Type B pancreatic cell (in vitro differentiated cells): ENCODE measurements at regions not wholly inside any gene's neighbourhood (a gene's known extent, or its start where the extent isn't known, plus 50 kb on each side); places are given as distances from the start of the nearest gene placed in this dataset.

ENCODE experiments used
- DNase-seq: peaks from one replicate; pipeline ENCODE4 v3.0.0; 2021; ENCODE audit warnings: mixed read lengths; ENCODE audit not compliant: unreplicated experiment; ENCODE audit errors: extremely low spot score
- H3K27ac Mint-ChIP-seq: 2 replicates; pipeline ENCODE4 v1.8.0; 2021; ENCODE audit warnings: mild to moderate bottlenecking, mixed read lengths
- H3K27me3 Mint-ChIP-seq: 2 replicates; pipeline ENCODE4 v1.8.0; 2021; ENCODE audit warnings: mixed read lengths
- H3K36me3 Mint-ChIP-seq: 2 replicates; pipeline ENCODE4 v1.8.0; 2021; ENCODE audit warnings: mixed read lengths
- H3K4me1 Mint-ChIP-seq: one replicate; pipeline ENCODE4 v1.8.0; 2021; ENCODE audit warnings: mixed read lengths; ENCODE audit not compliant: unreplicated experiment
- H3K4me3 Mint-ChIP-seq: 2 replicates; pipeline ENCODE4 v1.8.0; 2021; ENCODE audit warnings: mild to moderate bottlenecking, mixed read lengths
- H3K9me3 Mint-ChIP-seq: 2 replicates; pipeline ENCODE4 v1.8.0; 2021; ENCODE audit warnings: mixed read lengths
- TF ChIP-seq, protein P1 (sequence below): fragments of 200-600 bp; sonication (generic); conservative IDR thresholded peaks from 2 replicates; pipeline ENCODE4 v1.5.0; 2021; ENCODE audit warnings: antibody characterized with exemption, mild to moderate bottlenecking

DNA sequence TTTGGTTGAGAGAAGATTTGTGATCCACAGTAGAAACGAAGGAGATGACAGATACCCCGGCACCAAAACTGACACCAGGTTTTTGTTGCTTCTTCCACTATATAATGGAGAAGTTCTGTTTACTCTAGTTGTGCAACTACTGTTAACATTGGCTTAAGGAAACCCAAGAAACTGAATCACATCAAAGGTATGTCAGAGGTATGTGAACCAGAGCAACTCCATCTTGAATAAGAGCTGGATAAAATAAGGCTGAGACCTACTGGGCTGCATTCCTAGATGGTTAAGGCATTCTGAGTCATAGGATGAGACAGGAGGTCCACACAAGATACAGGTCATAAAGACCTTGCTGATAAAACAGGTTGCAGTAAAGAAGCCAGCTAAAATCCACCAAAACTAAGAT is 173.7 kb upstream of the CAMK1G start:
- Mint-ChIP-seq H3K36me3 (no peaks in the 10 kb centered on the region), H3K27me3 (no peaks in the 10 kb centered on the region), H3K4me1 (peaks cover 22% of the 10 kb centered on the region), H3K9me3 (no peaks in the 10 kb centered on the region), H3K4me3 (no peak overlapping the region), H3K27ac (peak overlapping the region; percentile 83)
- no peak for DNase-seq
- TF ChIP-seq, protein P1, sequence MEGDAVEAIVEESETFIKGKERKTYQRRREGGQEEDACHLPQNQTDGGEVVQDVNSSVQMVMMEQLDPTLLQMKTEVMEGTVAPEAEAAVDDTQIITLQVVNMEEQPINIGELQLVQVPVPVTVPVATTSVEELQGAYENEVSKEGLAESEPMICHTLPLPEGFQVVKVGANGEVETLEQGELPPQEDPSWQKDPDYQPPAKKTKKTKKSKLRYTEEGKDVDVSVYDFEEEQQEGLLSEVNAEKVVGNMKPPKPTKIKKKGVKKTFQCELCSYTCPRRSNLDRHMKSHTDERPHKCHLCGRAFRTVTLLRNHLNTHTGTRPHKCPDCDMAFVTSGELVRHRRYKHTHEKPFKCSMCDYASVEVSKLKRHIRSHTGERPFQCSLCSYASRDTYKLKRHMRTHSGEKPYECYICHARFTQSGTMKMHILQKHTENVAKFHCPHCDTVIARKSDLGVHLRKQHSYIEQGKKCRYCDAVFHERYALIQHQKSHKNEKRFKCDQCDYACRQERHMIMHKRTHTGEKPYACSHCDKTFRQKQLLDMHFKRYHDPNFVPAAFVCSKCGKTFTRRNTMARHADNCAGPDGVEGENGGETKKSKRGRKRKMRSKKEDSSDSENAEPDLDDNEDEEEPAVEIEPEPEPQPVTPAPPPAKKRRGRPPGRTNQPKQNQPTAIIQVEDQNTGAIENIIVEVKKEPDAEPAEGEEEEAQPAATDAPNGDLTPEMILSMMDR: no peak

DNA sequence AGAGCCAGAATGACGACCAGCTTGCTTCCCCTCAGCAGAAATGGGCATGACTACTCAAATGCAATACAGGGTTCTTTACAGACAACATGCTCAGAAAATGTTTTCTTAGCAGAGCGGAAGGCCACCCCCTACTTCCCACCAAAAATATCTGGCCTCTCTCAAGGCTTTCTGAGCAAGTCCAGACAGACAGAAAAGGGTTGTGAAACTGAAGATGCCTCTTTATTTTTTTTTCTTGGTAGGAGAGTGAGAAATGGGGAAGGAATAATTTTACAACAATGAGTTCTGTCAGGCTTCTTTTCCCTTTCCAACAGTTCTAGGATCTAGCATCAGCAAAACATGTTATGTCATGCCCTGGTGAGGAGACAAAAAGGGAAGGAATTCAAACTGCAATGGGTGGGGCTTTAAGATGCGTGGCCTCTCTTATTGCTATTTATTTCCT is 172.0 kb upstream of the CAMK1G start:
- peaks cover 16% of the 10 kb centered on the region for H3K4me1 Mint-ChIP-seq
- no peaks in the 10 kb centered on the region for H3K27me3 Mint-ChIP-seq
- no peak for DNase-seq
- H3K9me3 Mint-ChIP-seq: peaks cover 4% of the 10 kb centered on the region
- peak overlapping the region; percentile 53 for H3K4me3 Mint-ChIP-seq
- no peaks in the 10 kb centered on the region for H3K36me3 Mint-ChIP-seq
- peak overlapping the region; percentile 75 for H3K27ac Mint-ChIP-seq
- TF ChIP-seq, protein P1: no peak

DNA sequence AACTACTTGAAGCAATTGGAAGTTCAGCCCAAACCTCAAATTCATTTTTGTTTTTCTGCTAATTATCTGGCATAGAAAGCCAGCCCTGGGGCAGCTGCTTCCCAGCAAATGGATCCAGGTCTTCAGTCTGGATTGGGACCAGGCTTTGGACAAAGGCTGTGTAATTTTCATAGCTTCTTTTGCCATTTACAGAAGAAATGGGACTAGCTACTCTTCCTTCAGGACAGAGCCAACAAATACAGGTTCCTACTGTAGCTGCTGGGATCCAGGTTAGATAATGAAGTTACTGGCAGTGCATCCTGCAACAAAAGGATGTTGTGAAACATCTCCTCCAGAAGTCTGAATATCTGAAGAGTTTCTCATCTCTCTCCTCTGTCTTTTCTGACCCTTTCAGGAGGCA is 171.5 kb upstream of the CAMK1G start:
- H3K27ac Mint-ChIP-seq: peak overlapping the region; percentile 75
- H3K27me3 Mint-ChIP-seq: no peaks in the 10 kb centered on the region

DNA sequence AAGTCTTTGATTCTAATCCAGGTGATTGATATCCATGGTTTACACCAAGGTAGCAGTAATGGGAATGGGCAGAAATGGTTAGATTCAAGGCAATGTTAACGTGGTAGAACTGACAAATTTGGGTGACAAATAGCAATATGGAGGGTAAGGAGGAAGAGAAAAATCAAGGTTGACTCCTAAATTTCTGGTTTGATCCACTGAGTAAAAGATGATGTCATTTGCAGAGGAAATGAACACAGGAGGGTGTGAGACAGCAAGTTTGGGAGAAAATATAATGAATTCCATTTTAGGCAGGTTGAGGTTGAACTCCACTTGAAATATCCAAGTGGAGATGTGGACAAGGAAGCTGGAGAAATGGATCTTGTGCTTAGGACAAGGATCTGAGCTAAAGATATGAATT is 170.9 kb upstream of the CAMK1G start:
- H3K4me1 Mint-ChIP-seq: peaks cover 16% of the 10 kb centered on the region
- no peaks in the 10 kb centered on the region for H3K27me3 Mint-ChIP-seq
- DNase-seq: no peak
- TF ChIP-seq, protein P1: no peak
- no peak overlapping the region for H3K4me3 Mint-ChIP-seq
- no peak overlapping the region for H3K27ac Mint-ChIP-seq
- H3K36me3 Mint-ChIP-seq: no peaks in the 10 kb centered on the region
- peaks cover 4% of the 10 kb centered on the region for H3K9me3 Mint-ChIP-seq

More for the DNA sequence above, 171.5 kb upstream of the CAMK1G start:
- peaks cover 4% of the 10 kb centered on the region for H3K9me3 Mint-ChIP-seq
- H3K36me3 Mint-ChIP-seq: no peaks in the 10 kb centered on the region
- TF ChIP-seq, protein P1: no peak
- H3K4me3 Mint-ChIP-seq: peak overlapping the region; percentile 53
- peaks cover 16% of the 10 kb centered on the region for H3K4me1 Mint-ChIP-seq
- DNase-seq: no peak

DNA sequence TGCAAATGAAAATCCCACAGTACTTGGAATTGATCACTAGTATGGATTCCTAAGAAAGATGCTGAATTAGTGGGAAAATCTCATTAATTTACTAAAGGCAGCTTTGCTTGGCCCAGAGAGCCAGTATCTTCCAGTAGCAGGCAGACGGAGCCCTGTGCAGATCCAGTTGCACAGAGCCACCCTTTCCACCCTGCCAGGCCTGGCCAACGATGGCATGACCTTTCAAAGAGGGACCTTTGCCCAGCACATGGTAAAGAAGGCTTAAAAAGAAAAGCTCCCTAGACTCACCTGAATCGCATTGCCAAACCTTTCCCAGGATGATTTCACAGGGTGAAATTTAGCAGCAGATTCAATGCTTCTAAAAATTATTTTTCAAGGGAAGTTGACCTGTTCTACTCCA is 170.5 kb upstream of the CAMK1G start:
- Mint-ChIP-seq H3K27ac (no peak overlapping the region), H3K9me3 (peaks cover 4% of the 10 kb centered on the region), H3K27me3 (no peaks in the 10 kb centered on the region), H3K36me3 (no peaks in the 10 kb centered on the region), H3K4me1 (peaks cover 16% of the 10 kb centered on the region), H3K4me3 (no peak overlapping the region)
- no peak for DNase-seq
- TF ChIP-seq, protein P1: no peak

DNA sequence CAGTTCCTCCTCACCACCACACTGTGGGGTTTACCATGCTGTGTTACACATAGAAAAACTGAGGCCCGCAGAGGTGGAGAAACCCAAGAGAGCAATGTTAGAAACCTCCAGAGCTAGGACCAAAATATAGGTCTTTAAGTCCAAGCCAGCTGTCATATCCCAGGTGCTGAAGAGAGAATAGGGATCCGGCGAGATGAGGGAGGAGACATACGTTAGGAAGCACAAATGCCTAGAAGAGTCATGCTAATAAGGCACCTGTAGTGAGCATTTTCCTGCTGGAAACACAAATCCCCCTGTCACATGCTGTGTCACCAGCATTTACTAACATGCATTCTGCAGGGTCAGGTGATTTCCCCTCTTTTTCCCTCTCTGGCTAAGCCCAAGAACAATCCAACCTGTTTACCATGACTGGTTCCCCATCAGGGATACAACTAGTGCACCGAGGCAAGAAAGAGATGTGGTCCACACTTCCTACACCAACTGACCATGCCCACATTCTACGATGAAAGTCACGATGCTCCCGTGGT is 168.6 kb upstream of the CAMK1G start:
- Mint-ChIP-seq H3K27ac (no peak overlapping the region), H3K36me3 (no peaks in the 10 kb centered on the region), H3K4me1 (peaks cover 16% of the 10 kb centered on the region), H3K4me3 (no peak overlapping the region), H3K9me3 (peaks cover 4% of the 10 kb centered on the region), H3K27me3 (no peaks in the 10 kb centered on the region)
- TF ChIP-seq, protein P1: no peak
- DNase-seq: no peak
